ENCODE measurements at regions not wholly inside any gene's neighbourhood (a gene's known extent, or its start where the extent isn't known, plus 50 kb on each side); places are given as distances from the start of the nearest gene placed in this dataset.

GRCh38 chr7:156389116-156389692 lies 251.4 kb upstream of the RNF32 start:
- no peak for DNase-seq (ENCODE audit: insufficient read length, low spot score)
- no peak for TF ChIP-seq CTCF (IDR thresholded peaks at IDR 0.05; ENCODE audit: insufficient read depth, missing control alignments)
- FAIRE-seq, result no peak

- FAIRE-seq (no peak), DNase-seq (ENCODE audit: insufficient read length, low spot score) (no peak)
Measured at GRCh38 chr7:156386097-156386496, 254.5 kb upstream of the RNF32 start.

GRCh38 chr7:156384706-156385105 lies 255.9 kb upstream of the RNF32 start:
- FAIRE-seq (no peak), DNase-seq (ENCODE audit: insufficient read length, low spot score) (no peak)
- TF ChIP-seq CTCF (IDR thresholded peaks at IDR 0.05; ENCODE audit: insufficient read depth, missing control alignments), result no peak

More at GRCh38 chr7:156386097-156386496, 254.5 kb upstream of the RNF32 start:
- no peak for TF ChIP-seq CTCF (IDR thresholded peaks at IDR 0.05; ENCODE audit: insufficient read depth, missing control alignments)

- no peak for DNase-seq (ENCODE audit: insufficient read length, low spot score)
- no peak for TF ChIP-seq CTCF (IDR thresholded peaks at IDR 0.05; ENCODE audit: insufficient read depth, missing control alignments)
- FAIRE-seq, result no peak
Measured at GRCh38 chr7:156383526-156383925, 257.0 kb upstream of the RNF32 start.

- DNase-seq (ENCODE audit: insufficient read length, low spot score) (no peak), FAIRE-seq (no peak)
- TF ChIP-seq CTCF (IDR thresholded peaks at IDR 0.05; ENCODE audit: insufficient read depth, missing control alignments), result no peak
Measured at GRCh38 chr7:156380261-156380660, 260.3 kb upstream of the RNF32 start.

GRCh38 chr7:156379324-156380070 lies 261.1 kb upstream of the RNF32 start:
- no peak for TF ChIP-seq CTCF (IDR thresholded peaks at IDR 0.05; ENCODE audit: insufficient read depth, missing control alignments)
- FAIRE-seq (no peak), DNase-seq (ENCODE audit: insufficient read length, low spot score) (no peak)

- DNase-seq (ENCODE audit: insufficient read length, low spot score), result no peak
- no peak for TF ChIP-seq CTCF (IDR thresholded peaks at IDR 0.05; ENCODE audit: insufficient read depth, missing control alignments)
- no peak for FAIRE-seq
Measured at GRCh38 chr7:156378806-156379205, 261.8 kb upstream of the RNF32 start.

All from D721Med (cell line).